ENCODE measurements at regions not wholly inside any gene's neighbourhood (a gene's known extent, or its start where the extent isn't known, plus 50 kb on each side); places are given as distances from the start of the nearest gene placed in this dataset.

DNA sequence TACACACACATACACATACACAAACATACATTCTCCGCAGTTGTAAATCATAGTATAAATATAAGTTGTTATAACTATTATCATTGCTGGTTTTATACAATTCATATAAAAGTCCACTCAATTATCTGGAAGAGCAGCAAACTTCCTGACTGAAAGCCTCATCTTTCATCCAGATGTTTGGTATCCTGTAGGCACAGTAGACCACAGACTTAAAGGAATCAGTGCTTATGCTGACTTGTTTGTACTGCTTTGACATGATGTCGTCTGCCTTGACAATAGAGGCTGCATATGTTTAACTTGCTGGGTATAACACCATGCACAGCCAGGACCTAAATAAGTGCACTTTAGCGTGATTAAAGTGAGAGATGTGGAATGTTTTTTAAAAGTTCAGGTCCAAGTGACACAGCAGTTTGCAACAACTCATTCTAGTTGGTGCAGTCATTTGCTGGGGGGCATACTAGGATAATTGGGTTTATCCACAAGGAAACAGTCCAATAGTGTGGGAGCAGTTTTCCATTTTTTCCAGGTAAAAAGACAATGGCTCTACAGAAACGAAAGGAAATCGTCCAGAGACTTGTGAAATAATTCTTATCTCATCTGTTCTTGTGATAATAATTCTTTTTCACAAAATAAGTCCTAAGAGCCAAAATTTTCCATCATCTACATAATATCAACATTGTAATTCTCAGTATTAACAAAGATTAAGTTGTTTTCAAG lies 110.3 kb upstream of the TSPAN2 start:
- Histone ChIP-seq H3K4me1 (peaks cover 3% of the 10 kb centered on the region), H3K27ac (no peak overlapping the region), H3K79me2 (ENCODE audit: low read depth) (no peaks in the 10 kb centered on the region), H3K9me3 (ENCODE audit: low read depth) (no peaks in the 10 kb centered on the region), H3K4me2 (no peak overlapping the region), H3K9ac (no peak overlapping the region), H4K20me1 (ENCODE audit: low read depth) (no peaks in the 10 kb centered on the region), H3K27me3 (no peaks in the 10 kb centered on the region), H3K36me3 (no peaks in the 10 kb centered on the region), H3F3A (ENCODE audit: low read depth) (no peaks in the 10 kb centered on the region), H2AFZ (replicated peaks) (no peak overlapping the region), H3K4me3 (no peak overlapping the region)
- H3K4me1 Mint-ChIP-seq, result no peaks in the 10 kb centered on the region
- no peak overlapping the region for H3K27ac Mint-ChIP-seq
- H3K4me3 Mint-ChIP-seq, result no peak overlapping the region
- peaks cover 7% of the 10 kb centered on the region for H3K9me3 Mint-ChIP-seq
- no peaks in the 10 kb centered on the region for H3K36me3 Mint-ChIP-seq
- DNase-seq (ENCODE audit: low spot score), result no peak
- TF ChIP-seq EZH2phosphoT487 (IDR thresholded peaks at IDR 0.05) (no peak), EZH2 (IDR thresholded peaks at IDR 0.05) (no peak)
- TF ChIP-seq, protein P1, sequence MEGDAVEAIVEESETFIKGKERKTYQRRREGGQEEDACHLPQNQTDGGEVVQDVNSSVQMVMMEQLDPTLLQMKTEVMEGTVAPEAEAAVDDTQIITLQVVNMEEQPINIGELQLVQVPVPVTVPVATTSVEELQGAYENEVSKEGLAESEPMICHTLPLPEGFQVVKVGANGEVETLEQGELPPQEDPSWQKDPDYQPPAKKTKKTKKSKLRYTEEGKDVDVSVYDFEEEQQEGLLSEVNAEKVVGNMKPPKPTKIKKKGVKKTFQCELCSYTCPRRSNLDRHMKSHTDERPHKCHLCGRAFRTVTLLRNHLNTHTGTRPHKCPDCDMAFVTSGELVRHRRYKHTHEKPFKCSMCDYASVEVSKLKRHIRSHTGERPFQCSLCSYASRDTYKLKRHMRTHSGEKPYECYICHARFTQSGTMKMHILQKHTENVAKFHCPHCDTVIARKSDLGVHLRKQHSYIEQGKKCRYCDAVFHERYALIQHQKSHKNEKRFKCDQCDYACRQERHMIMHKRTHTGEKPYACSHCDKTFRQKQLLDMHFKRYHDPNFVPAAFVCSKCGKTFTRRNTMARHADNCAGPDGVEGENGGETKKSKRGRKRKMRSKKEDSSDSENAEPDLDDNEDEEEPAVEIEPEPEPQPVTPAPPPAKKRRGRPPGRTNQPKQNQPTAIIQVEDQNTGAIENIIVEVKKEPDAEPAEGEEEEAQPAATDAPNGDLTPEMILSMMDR (IDR thresholded peaks at IDR 0.05), result no peak
- peaks cover 2% of the 10 kb centered on the region for H3K27me3 Mint-ChIP-seq (ENCODE audit: insufficient read depth, low read depth)

DNA sequence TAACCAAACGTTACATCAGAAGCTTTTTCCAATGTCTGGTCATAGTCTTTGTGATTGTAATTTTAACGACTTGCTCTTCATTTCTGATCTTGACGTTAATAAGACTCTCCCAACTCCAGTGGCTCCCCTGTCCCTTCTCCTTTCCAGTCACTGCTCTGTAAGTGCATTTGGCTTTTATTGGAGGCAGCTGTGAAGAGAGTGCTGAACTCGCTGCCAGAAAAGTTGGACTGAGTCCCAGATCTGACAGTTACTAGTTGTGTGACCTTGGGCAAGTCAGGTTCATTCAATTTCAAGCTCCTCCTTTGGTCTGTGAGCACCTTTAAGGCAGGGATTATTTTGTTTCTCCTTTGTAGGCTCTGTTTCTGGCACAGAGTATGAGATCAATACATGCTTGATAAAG lies 109.6 kb upstream of the TSPAN2 start:
- no peaks in the 10 kb centered on the region for H3F3A ChIP-seq (ENCODE audit: low read depth)
- H3K9ac ChIP-seq, result no peak overlapping the region
- peaks cover 10% of the 10 kb centered on the region for H3K4me1 ChIP-seq
- H3K27me3 Mint-ChIP-seq (ENCODE audit: insufficient read depth, low read depth), result peaks cover 2% of the 10 kb centered on the region
- no peaks in the 10 kb centered on the region for H3K79me2 ChIP-seq (ENCODE audit: low read depth)
- peaks cover 6% of the 10 kb centered on the region for H3K4me1 Mint-ChIP-seq
- H3K4me2 ChIP-seq, result no peak overlapping the region
- no peaks in the 10 kb centered on the region for H4K20me1 ChIP-seq (ENCODE audit: low read depth)
- no peak overlapping the region for H3K27ac ChIP-seq
- H3K27me3 ChIP-seq, result no peaks in the 10 kb centered on the region
- TF ChIP-seq EZH2phosphoT487 (IDR thresholded peaks at IDR 0.05), result no peak
- TF ChIP-seq EZH2 (IDR thresholded peaks at IDR 0.05), result no peak
- TF ChIP-seq, protein P1 (IDR thresholded peaks at IDR 0.05), result no peak
- H3K4me3 Mint-ChIP-seq, result no peak overlapping the region
- H3K27ac Mint-ChIP-seq, result no peak overlapping the region
- H3K4me3 ChIP-seq, result no peak overlapping the region
- H3K36me3 Mint-ChIP-seq, result no peaks in the 10 kb centered on the region
- no peak for DNase-seq (ENCODE audit: low spot score)
- no peaks in the 10 kb centered on the region for H3K36me3 ChIP-seq
- no peaks in the 10 kb centered on the region for H3K9me3 ChIP-seq (ENCODE audit: low read depth)
- H3K9me3 Mint-ChIP-seq, result peaks cover 4% of the 10 kb centered on the region
- no peak overlapping the region for H2AFZ ChIP-seq (replicated peaks)

DNA sequence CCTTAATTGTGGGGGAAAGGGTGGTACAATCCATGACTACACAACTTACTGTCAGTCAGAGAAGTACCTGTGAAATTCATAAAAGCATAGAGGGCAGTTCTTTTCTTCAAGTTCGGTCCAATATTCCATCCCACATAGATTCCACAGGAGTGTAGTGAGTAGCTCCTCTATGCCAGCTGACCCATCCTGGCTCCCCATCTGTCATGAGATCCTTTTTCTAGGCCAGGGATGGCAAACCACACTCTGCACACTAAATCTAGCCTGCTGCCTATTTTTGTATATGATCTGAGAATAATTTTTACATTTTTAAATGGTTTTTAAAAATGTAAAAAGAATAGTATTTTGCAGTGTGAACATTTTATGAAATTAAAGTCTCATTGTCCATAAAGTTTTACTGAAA lies 107.0 kb upstream of the TSPAN2 start:
- Histone ChIP-seq H3K9me3 (ENCODE audit: low read depth) (no peaks in the 10 kb centered on the region), H3K36me3 (no peaks in the 10 kb centered on the region), H3F3A (ENCODE audit: low read depth) (no peaks in the 10 kb centered on the region), H3K9ac (no peak overlapping the region), H3K79me2 (ENCODE audit: low read depth) (no peaks in the 10 kb centered on the region), H2AFZ (replicated peaks) (no peak overlapping the region), H3K4me2 (no peak overlapping the region), H3K4me1 (peaks cover 10% of the 10 kb centered on the region), H4K20me1 (ENCODE audit: low read depth) (no peaks in the 10 kb centered on the region), H3K4me3 (no peak overlapping the region), H3K27ac (no peak overlapping the region), H3K27me3 (no peaks in the 10 kb centered on the region)
- no peak for DNase-seq (ENCODE audit: low spot score)
- H3K27me3 Mint-ChIP-seq (ENCODE audit: insufficient read depth, low read depth), result no peaks in the 10 kb centered on the region
- no peak overlapping the region for H3K27ac Mint-ChIP-seq
- no peak for TF ChIP-seq EZH2phosphoT487 (IDR thresholded peaks at IDR 0.05)
- TF ChIP-seq, protein P1 (IDR thresholded peaks at IDR 0.05), result no peak
- TF ChIP-seq EZH2 (IDR thresholded peaks at IDR 0.05), result no peak
- no peaks in the 10 kb centered on the region for H3K9me3 Mint-ChIP-seq
- no peaks in the 10 kb centered on the region for H3K36me3 Mint-ChIP-seq
- H3K4me3 Mint-ChIP-seq, result no peak overlapping the region
- H3K4me1 Mint-ChIP-seq, result peaks cover 11% of the 10 kb centered on the region

Measured in neural progenitor cell (in vitro differentiated cells).